Aorta (tissue), 5 donors: ENCODE measurements at regions not wholly inside any gene's neighbourhood (a gene's known extent, or its start where the extent isn't known, plus 50 kb on each side); places are given as distances from the start of the nearest gene placed in this dataset.

Source experiments
- ATAC-seq: fragments of 200-7000 bp; cut with Tn5 transposase; one replicate; pipeline ENCODE4 v1.9.1; 2022; ENCODE audit warnings: moderate library complexity; ENCODE audit not compliant: low FRiP score
- DNase-seq, 2 donors: peaks; one replicate each; pipeline ENCODE4 v3.0.0-alpha.2; 2020
- H3K27ac ChIP-seq, 2 donors: one replicate each; pipeline ENCODE4 v1.5.1; 2013; ENCODE audit warnings: low read length in 2 of 2, mild to moderate bottlenecking in 2 of 2, moderate library complexity in 2 of 2, control low read depth in 1 of 2, inconsistent platforms in 1 of 2, low read depth in 1 of 2
- H3K27me3 ChIP-seq, 2 donors: one replicate each; pipeline ENCODE4 v1.6.1; 2013; ENCODE audit warnings: control low read depth in 1 of 2, low read length in 1 of 2, mild to moderate bottlenecking in 1 of 2, moderate library complexity in 1 of 2; ENCODE audit not compliant: insufficient read depth in 2 of 2, control insufficient read depth in 1 of 2
- H3K36me3 ChIP-seq, 2 donors: one replicate each; pipeline ENCODE4 v1.6.1; 2013; ENCODE audit warnings: control low read depth in 1 of 2, low read length in 1 of 2, mild to moderate bottlenecking in 1 of 2; ENCODE audit not compliant: insufficient read depth in 2 of 2, control insufficient read depth in 1 of 2
- H3K4me1 ChIP-seq, 2 donors: one replicate each; pipeline ENCODE4 v1.6.1; 2013; ENCODE audit warnings: low read length in 2 of 2, control low read depth in 1 of 2, mild to moderate bottlenecking in 1 of 2, moderate library complexity in 1 of 2; ENCODE audit not compliant: insufficient read depth in 2 of 2, control insufficient read depth in 1 of 2
- H3K4me3 ChIP-seq, 2 donors: one replicate each; pipeline ENCODE4 v1.5.1; 2013; ENCODE audit warnings: low read length in 2 of 2, control low read depth in 1 of 2, mild to moderate bottlenecking in 1 of 2
- H3K9me3 ChIP-seq: one replicate; pipeline ENCODE4 v1.6.1; 2013; ENCODE audit warnings: mild to moderate bottlenecking, low read length; ENCODE audit not compliant: control insufficient read depth
- WGBS, 2 donors: extraction: QIAGEN DNeasy Blood & Tissue Kit; methylation state at CpG; one replicate each; pipeline ENCODE4 v1.1.7; 2013; 5-methylcytosine and 5-hydroxymethylcytosine counted together
- intact Hi-C, 2 donors: fragments of 100-400 bp; cut with DNase I; formaldehyde crosslinking; loops; one replicate each; pipeline versions ENCODE4 v1.14.2 to v1.15.0; 2022
- donor health status: healthy with polysubstance abuse.
- donor health status: Bipolar disorder and iron deficiency.
- donor health status: DM: no; HTN: no; CAD: no.
- donor health status: DM: no; HTN: no; CAD: no.
- donor health status: DM: yes; HTN: yes; CAD: no.

- H3K27me3 ChIP-seq: no peaks in the 10 kb centered on the region
- no peaks in the 10 kb centered on the region for H3K36me3 ChIP-seq
- no peaks in the 10 kb centered on the region for H3K4me1 ChIP-seq
- no peak for DNase-seq
- no peaks in the 10 kb centered on the region for H3K9me3 ChIP-seq
- no peak overlapping the region for H3K27ac ChIP-seq
- 71 to 77% methylated on average over 8 of the region's 8 CpGs for WGBS, 2 donors
- no peak overlapping the region for H3K4me3 ChIP-seq
- ATAC-seq: no peak
- intact Hi-C loops: no loop called here
Observed at GRCh38 chr2:237269138-237269875, 144.7 kb downstream of the COL6A3 start.

GRCh38 chr2:237270520-237270919 lies 143.4 kb downstream of the COL6A3 start:
- Histone ChIP-seq H3K36me3 (no peaks in the 10 kb centered on the region), H3K4me3 (no peak overlapping the region), H3K27me3 (no peaks in the 10 kb centered on the region), H3K9me3 (no peaks in the 10 kb centered on the region), H3K4me1 (no peaks in the 10 kb centered on the region), H3K27ac (no peak overlapping the region)
- intact Hi-C loops: no loop called here
- ATAC-seq (no peak), DNase-seq (no peak)
- 77 to 93% methylated on average over 3 of the region's 3 CpGs for WGBS, 2 donors

- Histone ChIP-seq H3K27ac (no peak overlapping the region), H3K9me3 (no peaks in the 10 kb centered on the region), H3K36me3 (no peaks in the 10 kb centered on the region), H3K4me3 (no peak overlapping the region), H3K4me1 (no peaks in the 10 kb centered on the region), H3K27me3 (no peaks in the 10 kb centered on the region)
- intact Hi-C loops: no loop called here
- no peak for DNase-seq
- ATAC-seq: no peak
- 84 to 90% methylated on average over 6 of the region's 6 CpGs for WGBS, 2 donors
Observed at GRCh38 chr2:237271698-237272652, 142.0 kb downstream of the COL6A3 start.
